RWPE2 (cell line): ENCODE measurements at regions not wholly inside any gene's neighbourhood (a gene's known extent, or its start where the extent isn't known, plus 50 kb on each side); places are given as distances from the start of the nearest gene placed in this dataset.

Source experiments
- ATAC-seq: fragments of 200-7000 bp; cut with Tn5 transposase; 3 replicates; pipeline ENCODE4 v1.9.1; 2021; ENCODE audit warnings: low read depth
- DNase-seq: peaks from one replicate; pipeline ENCODE4 v3.0.0-alpha.2; 2020; ENCODE audit warnings: low spot score
- H3K27ac ChIP-seq: fragments of 450-650 bp; 2 replicates; pipeline ENCODE4 v1.5.1; 2017; ENCODE audit warnings: mild to moderate bottlenecking; ENCODE audit not compliant: poor library complexity, severe bottlenecking
- H3K27me3 ChIP-seq: fragments of 250-450 bp; sonication (Bioruptor Pico); 2 replicates; pipeline ENCODE4 v1.5.1; 2021; ENCODE audit warnings: mild to moderate bottlenecking, moderate library complexity; ENCODE audit not compliant: insufficient read depth, poor library complexity, severe bottlenecking
- H3K36me3 ChIP-seq: fragments of 250-450 bp; sonication (Bioruptor Pico); 2 replicates; pipeline ENCODE4 v1.5.1; 2020; ENCODE audit warnings: low read depth, mild to moderate bottlenecking, moderate library complexity
- H3K4me1 ChIP-seq: fragments of 250-450 bp; sonication (Bioruptor Pico); 2 replicates; pipeline ENCODE4 v1.5.1; 2021; ENCODE audit warnings: mild to moderate bottlenecking, moderate library complexity; ENCODE audit not compliant: insufficient read depth, poor library complexity, severe bottlenecking
- H3K4me3 ChIP-seq: fragments of 250-450 bp; sonication (Bioruptor Pico); 2 replicates; pipeline ENCODE4 v1.5.1; 2021; ENCODE audit warnings: mild to moderate bottlenecking, moderate library complexity; ENCODE audit not compliant: severe bottlenecking
- H3K9me3 ChIP-seq: fragments of 250-450 bp; sonication (Bioruptor Pico); 2 replicates; pipeline ENCODE4 v1.5.1; 2021; ENCODE audit warnings: mild to moderate bottlenecking, moderate library complexity; ENCODE audit not compliant: severe bottlenecking
- CTCF ChIP-seq: fragments of 450-650 bp; IDR thresholded peaks from one replicate; pipeline ENCODE4 v1.5.1; 2017; ENCODE audit warnings: mild to moderate bottlenecking, moderate library complexity; ENCODE audit not compliant: poor library complexity, severe bottlenecking

DNA sequence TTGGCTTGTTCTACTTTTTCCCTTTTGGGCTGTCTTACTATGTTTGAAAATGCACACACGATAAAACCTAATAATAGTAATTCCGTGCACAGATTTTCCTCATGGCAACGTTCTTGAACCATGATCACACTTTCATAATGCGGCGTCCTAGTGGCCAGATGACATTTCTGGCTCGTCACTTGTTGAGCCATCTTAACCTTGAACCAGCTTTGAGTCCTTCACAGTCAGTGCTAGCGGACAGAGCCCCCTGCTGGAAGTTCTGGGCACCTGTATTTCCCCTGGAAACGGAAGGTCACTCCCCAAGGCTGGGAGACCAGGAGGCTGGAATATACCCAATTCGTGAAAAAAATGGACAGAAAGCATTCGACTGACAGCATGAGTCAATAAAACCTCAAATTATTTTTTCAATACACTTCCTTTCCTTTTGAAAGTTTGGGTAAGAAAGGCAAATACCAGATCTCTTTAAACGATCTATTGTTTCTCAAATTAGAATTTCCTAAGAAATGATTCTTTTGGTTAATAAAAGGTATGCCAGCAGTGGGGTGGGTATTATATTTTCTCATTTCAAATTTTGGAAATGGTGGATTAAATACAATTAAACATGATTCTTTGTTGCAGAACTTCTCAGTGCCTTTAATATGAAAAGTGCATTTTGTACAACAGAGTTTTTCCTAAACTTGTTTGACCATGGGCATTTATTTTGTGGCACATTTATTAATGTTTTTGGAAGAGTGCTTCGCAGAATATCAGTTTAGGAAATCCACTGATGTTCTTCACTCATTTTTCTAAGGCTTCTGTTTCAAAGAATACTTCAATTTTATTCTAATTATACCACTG is 542.3 kb downstream of the QKI start:
- H3K9me3 ChIP-seq, result no peaks in the 10 kb centered on the region
- ATAC-seq (peak; percentile 76), DNase-seq (no peak)
- TF ChIP-seq CTCF, result peak; percentile 89
- no peak overlapping the region for H3K4me3 ChIP-seq
- H3K36me3 ChIP-seq, result no peaks in the 10 kb centered on the region
- peaks cover 6% of the 10 kb centered on the region for H3K4me1 ChIP-seq
- no peak overlapping the region for H3K27ac ChIP-seq
- no peaks in the 10 kb centered on the region for H3K27me3 ChIP-seq

- DNase-seq (no peak), ATAC-seq (no peak)
- H3K27ac ChIP-seq, result no peak overlapping the region
- peaks cover 6% of the 10 kb centered on the region for H3K4me1 ChIP-seq
- TF ChIP-seq CTCF, result no peak
- H3K4me3 ChIP-seq, result no peak overlapping the region
- no peaks in the 10 kb centered on the region for H3K27me3 ChIP-seq
- H3K36me3 ChIP-seq, result no peaks in the 10 kb centered on the region
- no peaks in the 10 kb centered on the region for H3K9me3 ChIP-seq
These were observed 541.2 kb downstream of the QKI start for GRCh38 chr6:163955756-163956155.

- DNase-seq, result no peak
These were observed 540.6 kb downstream of the QKI start for GRCh38 chr6:163955096-163955495.

DNA sequence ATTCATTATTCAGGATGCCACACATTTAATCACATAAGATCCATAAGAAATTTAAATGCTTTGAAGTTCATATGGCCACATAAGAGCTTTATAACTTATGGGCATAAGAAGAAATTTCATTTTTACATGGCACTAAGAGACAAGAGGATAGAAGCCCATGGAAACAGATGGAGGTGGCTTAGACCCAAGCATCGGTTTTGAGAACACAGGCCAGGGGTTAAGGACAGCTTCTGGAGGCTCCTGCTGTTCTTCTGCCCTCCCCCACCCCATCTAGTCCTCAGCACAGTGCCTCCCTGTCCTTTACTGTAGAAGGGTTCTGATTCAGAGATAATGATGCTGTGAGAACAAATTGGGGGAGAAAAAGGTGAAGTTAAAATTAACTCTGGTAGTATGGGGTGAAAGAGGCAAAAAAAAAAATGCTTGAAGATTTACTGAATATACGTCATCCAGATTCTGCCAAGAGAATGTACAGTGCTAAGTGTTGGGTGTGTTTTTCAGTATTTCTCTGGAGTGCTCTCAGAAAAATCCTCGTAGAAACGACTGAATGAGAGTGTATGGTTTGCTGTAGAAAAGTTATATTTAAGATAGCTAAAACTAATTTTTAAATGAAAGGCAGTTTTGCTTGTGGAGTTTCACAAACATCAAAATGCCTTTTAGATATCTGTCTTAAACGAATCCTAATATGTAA is 539.7 kb downstream of the QKI start:
- H3K9me3 ChIP-seq, result no peaks in the 10 kb centered on the region
- no peak for TF ChIP-seq CTCF
- no peak overlapping the region for H3K27ac ChIP-seq
- peaks cover 6% of the 10 kb centered on the region for H3K4me1 ChIP-seq
- no peak for DNase-seq
- H3K4me3 ChIP-seq, result no peak overlapping the region
- ATAC-seq, result no peak
- no peaks in the 10 kb centered on the region for H3K36me3 ChIP-seq
- H3K27me3 ChIP-seq, result no peaks in the 10 kb centered on the region

More at GRCh38 chr6:163955096-163955495, 540.6 kb downstream of the QKI start:
- Histone ChIP-seq H3K4me3 (no peak overlapping the region), H3K27ac (no peak overlapping the region), H3K9me3 (no peaks in the 10 kb centered on the region), H3K36me3 (no peaks in the 10 kb centered on the region), H3K27me3 (no peaks in the 10 kb centered on the region), H3K4me1 (peaks cover 6% of the 10 kb centered on the region)
- TF ChIP-seq CTCF, result no peak
- peak; percentile 62; the same call in 2 of the 3 replicates for ATAC-seq
